Osteoblast (primary cell): ENCODE measurements at regions not wholly inside any gene's neighbourhood (a gene's known extent, or its start where the extent isn't known, plus 50 kb on each side); places are given as distances from the start of the nearest gene placed in this dataset.

Experiments
- DNase-seq: peaks from one replicate; pipeline ENCODE4 v3.0.0; 2011; ENCODE audit warnings: low spot score, mixed read lengths; ENCODE audit not compliant: insufficient read length; ENCODE audit errors: missing footprints
- H2AFZ ChIP-seq: 2 replicates; pipeline ENCODE4 v1.6.0; 2011; ENCODE audit warnings: mild to moderate bottlenecking, low read length
- H3K27ac ChIP-seq: 2 replicates; pipeline ENCODE4 v1.5.1; 2011; ENCODE audit warnings: mild to moderate bottlenecking, low read depth, low read length, moderate library complexity
- H3K27me3 ChIP-seq: 2 replicates; pipeline ENCODE4 v1.6.0; 2012; ENCODE audit warnings: mild to moderate bottlenecking, control low read depth, inconsistent platforms, low read length, moderate library complexity; ENCODE audit not compliant: insufficient read depth
- H3K36me3 ChIP-seq: 2 replicates; pipeline ENCODE4 v1.5.1; 2011; ENCODE audit warnings: mild to moderate bottlenecking, low read length, control low read depth, moderate library complexity; ENCODE audit not compliant: insufficient read depth
- H3K4me1 ChIP-seq: 2 replicates; pipeline ENCODE4 v1.5.1; 2011; ENCODE audit warnings: mild to moderate bottlenecking, low read length, control low read depth, moderate library complexity; ENCODE audit not compliant: insufficient read depth
- H3K4me2 ChIP-seq: 2 replicates; pipeline ENCODE4 v1.6.0; 2011; ENCODE audit warnings: mild to moderate bottlenecking, low read length; ENCODE audit not compliant: insufficient read depth
- H3K4me3 ChIP-seq: fragments of 200-600 bp; sonication (generic); 3 replicates; pipeline ENCODE4 v1.5.1; 2012; ENCODE audit warnings: mild to moderate bottlenecking, low read length, inconsistent platforms; ENCODE audit not compliant: insufficient read depth
- H3K79me2 ChIP-seq: 2 replicates; pipeline ENCODE4 v1.6.0; 2012; ENCODE audit warnings: mild to moderate bottlenecking, low read length, control low read depth, inconsistent platforms; ENCODE audit not compliant: insufficient read depth
- H3K9me3 ChIP-seq: 2 replicates; pipeline ENCODE4 v1.5.1; 2011; ENCODE audit warnings: low read depth, low read length, control low read depth
- H4K20me1 ChIP-seq: 2 replicates; pipeline ENCODE4 v1.6.0; 2012; ENCODE audit warnings: mild to moderate bottlenecking, low read length, control low read depth; ENCODE audit not compliant: insufficient read depth
- TF ChIP-seq, protein P1 (sequence below): IDR thresholded peaks from 2 replicates; pipeline ENCODE4 v1.5.1; 2011; ENCODE audit warnings: mild to moderate bottlenecking, low read depth, low read length, moderate library complexity; ENCODE audit errors: extremely low read depth

DNA sequence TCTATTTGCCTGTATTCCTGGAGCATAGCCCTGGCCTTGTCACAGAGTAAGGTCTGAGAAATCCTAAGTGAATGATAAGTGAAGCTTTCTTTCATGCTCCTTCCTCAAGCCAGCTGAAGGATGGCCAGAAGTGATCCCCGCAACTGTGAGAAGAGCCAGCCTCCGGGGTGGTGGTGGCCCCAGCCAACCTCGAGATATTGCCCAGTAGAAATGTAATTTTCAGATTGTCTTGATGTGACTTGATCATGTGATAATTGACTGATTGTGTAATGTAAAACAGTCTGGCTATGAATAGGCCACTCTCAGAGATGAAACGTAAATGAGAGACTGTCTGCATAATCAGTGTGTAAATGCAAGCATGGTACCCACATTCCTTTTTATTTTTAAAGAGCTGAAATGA, 242.4 kb upstream of the CAMK1G start:
- no peaks in the 10 kb centered on the region for H3K27me3 ChIP-seq
- H4K20me1 ChIP-seq = no peaks in the 10 kb centered on the region
- TF ChIP-seq, protein P1, sequence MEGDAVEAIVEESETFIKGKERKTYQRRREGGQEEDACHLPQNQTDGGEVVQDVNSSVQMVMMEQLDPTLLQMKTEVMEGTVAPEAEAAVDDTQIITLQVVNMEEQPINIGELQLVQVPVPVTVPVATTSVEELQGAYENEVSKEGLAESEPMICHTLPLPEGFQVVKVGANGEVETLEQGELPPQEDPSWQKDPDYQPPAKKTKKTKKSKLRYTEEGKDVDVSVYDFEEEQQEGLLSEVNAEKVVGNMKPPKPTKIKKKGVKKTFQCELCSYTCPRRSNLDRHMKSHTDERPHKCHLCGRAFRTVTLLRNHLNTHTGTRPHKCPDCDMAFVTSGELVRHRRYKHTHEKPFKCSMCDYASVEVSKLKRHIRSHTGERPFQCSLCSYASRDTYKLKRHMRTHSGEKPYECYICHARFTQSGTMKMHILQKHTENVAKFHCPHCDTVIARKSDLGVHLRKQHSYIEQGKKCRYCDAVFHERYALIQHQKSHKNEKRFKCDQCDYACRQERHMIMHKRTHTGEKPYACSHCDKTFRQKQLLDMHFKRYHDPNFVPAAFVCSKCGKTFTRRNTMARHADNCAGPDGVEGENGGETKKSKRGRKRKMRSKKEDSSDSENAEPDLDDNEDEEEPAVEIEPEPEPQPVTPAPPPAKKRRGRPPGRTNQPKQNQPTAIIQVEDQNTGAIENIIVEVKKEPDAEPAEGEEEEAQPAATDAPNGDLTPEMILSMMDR = no peak
- no peaks in the 10 kb centered on the region for H3K36me3 ChIP-seq
- H3K4me1 ChIP-seq = peaks cover 4% of the 10 kb centered on the region
- H3K9me3 ChIP-seq = no peaks in the 10 kb centered on the region
- DNase-seq = no peak
- no peaks in the 10 kb centered on the region for H3K79me2 ChIP-seq
- peak overlapping the region; percentile 25 for H2AFZ ChIP-seq
- no peak overlapping the region for H3K4me2 ChIP-seq
- no peak overlapping the region for H3K4me3 ChIP-seq
- H3K27ac ChIP-seq = no peak overlapping the region

DNA sequence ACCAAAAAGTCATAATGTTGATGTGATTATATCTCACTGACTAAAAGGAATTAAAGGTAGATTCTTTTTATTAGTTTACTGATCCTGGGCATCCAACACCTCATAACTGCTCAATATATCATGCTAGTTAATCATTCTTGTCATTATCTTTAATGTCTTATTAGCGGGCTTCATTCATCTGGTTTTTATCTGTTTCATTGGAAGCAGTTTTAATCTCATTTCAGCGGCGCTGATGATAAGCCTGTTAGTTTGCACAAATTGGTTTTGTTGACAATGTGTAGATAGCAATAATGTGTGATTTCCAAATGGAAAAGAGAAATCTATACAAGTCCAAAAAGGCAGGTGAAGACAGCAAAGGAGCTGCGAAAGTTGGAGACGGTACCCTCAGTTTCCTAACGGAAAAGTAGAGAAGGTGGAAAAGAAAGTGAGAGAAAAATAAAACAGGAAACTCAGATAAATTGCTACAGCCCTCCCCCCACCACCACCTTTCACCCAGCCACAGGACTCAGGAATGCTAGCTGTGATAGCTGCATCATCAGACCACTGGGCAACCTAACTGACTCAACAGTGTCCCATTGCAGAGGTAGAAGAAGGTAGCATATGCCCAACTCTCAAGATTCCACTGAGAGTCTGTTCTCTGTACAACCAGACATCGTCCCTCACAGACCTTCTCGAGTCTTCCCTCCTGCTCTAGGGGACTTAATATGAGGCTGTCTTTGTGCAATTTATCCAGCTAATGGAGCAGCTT, 241.7 kb upstream of the CAMK1G start:
- no peak overlapping the region for H3K4me2 ChIP-seq
- peaks cover 4% of the 10 kb centered on the region for H3K4me1 ChIP-seq
- TF ChIP-seq, protein P1 = no peak
- no peaks in the 10 kb centered on the region for H3K27me3 ChIP-seq
- no peak overlapping the region for H3K4me3 ChIP-seq
- no peaks in the 10 kb centered on the region for H3K36me3 ChIP-seq
- no peak overlapping the region for H3K27ac ChIP-seq
- peak; percentile 66 for DNase-seq
- H4K20me1 ChIP-seq = no peaks in the 10 kb centered on the region
- H3K79me2 ChIP-seq = no peaks in the 10 kb centered on the region
- H3K9me3 ChIP-seq = no peaks in the 10 kb centered on the region
- no peak overlapping the region for H2AFZ ChIP-seq

DNA sequence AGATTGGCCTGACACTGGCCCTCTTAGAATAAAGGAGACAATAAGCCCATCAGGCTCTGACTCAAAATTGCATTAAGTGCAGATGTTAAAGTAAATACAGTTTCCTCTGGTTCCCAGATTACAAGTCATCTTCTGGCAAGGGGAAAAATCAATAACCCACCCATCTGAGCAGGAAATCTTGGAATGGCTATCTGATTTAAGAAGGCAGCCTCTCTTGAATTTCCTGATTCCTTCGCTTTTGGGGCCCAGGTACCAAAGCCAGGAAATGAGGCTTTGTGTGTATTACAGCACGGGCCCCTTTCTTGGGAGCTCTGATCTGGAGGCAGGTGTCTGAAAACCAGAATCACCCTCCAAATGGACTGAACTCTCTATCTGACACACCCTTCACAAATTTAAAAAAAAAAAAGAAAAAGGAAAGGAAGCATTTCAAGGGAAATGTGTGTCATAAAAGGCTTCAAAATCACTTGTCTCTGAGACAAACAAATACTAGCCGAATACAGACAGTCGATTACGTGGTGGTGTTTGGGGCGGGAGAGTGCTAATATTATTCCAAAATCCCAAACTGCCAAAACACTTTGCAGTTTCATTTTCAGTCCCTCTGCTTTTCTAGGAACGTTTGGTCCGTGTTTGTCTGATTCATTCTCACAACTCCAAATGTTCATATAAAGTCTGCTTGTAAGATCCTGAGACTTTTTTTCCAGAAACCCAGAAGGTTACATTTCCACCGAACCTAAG, 240.9 kb upstream of the CAMK1G start:
- Histone ChIP-seq H3K27ac (no peak overlapping the region), H4K20me1 (no peaks in the 10 kb centered on the region), H2AFZ (peak overlapping the region; percentile 85), H3K4me3 (peak overlapping the region; percentile 50), H3K4me2 (peak overlapping the region; percentile 77), H3K79me2 (no peaks in the 10 kb centered on the region), H3K4me1 (peaks cover 4% of the 10 kb centered on the region), H3K9me3 (no peaks in the 10 kb centered on the region), H3K36me3 (no peaks in the 10 kb centered on the region), H3K27me3 (no peaks in the 10 kb centered on the region)
- TF ChIP-seq, protein P1 = no peak
- no peak for DNase-seq

DNA sequence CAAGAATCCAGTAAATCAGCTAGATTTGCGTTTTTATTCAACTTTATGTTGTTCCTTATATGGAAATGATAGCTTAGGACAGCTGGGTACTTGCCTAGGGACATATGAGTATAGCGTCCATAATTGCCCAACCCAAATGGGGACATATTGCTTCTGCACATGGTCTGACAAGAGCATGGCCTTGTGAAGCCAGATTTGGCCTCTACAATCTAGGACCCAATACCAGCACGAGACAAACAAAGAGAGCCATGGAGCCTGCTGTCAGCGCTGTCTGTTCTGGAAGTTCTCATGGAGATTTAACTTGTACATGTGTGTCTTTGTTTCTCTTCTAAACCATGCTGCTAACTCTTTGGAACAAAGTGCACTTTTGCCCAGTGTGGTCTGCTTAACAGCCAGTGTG, 240.0 kb upstream of the CAMK1G start:
- peak overlapping the region; percentile 85 for H2AFZ ChIP-seq

More for the DNA sequence above, 240.0 kb upstream of the CAMK1G start:
- peaks cover 4% of the 10 kb centered on the region for H3K4me1 ChIP-seq
- H4K20me1 ChIP-seq = no peaks in the 10 kb centered on the region
- H3K4me2 ChIP-seq = peak overlapping the region; percentile 77
- H3K36me3 ChIP-seq = no peaks in the 10 kb centered on the region
- H3K79me2 ChIP-seq = no peaks in the 10 kb centered on the region
- H3K9me3 ChIP-seq = no peaks in the 10 kb centered on the region
- DNase-seq = no peak
- H3K27me3 ChIP-seq = no peaks in the 10 kb centered on the region
- H3K27ac ChIP-seq = no peak overlapping the region
- TF ChIP-seq, protein P1 = no peak
- no peak overlapping the region for H3K4me3 ChIP-seq
